ENCODE measurements at regions not wholly inside any gene's neighbourhood (a gene's known extent, or its start where the extent isn't known, plus 50 kb on each side); places are given as distances from the start of the nearest gene placed in this dataset.

DNA sequence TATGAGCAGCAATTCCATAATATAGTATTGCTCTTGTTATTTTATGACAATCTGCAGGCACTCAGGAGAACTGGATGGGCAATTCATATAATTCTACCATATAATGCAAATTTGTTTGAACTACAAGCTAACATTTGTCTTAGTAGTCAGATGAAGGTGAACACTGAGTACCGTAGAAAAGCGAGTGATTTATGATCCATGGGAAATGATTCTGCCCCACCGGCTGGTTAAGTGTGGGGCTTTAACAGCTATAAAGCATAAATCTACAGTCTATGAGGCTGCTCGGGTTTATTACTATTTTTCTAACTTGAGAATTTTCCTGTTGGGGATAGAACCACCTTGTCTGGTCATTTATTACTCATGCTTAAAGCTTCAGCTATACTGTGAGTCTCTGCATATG is 275.5 kb downstream of the PCDH10 start:
- Mint-ChIP-seq H3K36me3 (ENCODE audit: unreplicated experiment) (no peaks in the 10 kb centered on the region), H3K4me3 (ENCODE audit: unreplicated experiment) (no peak overlapping the region), H3K27me3 (ENCODE audit: unreplicated experiment) (no peaks in the 10 kb centered on the region), H3K4me1 (ENCODE audit: unreplicated experiment) (no peaks in the 10 kb centered on the region), H3K27ac (ENCODE audit: unreplicated experiment) (no peak overlapping the region), H3K9me3 (ENCODE audit: unreplicated experiment) (no peaks in the 10 kb centered on the region)
- no peak for DNase-seq (ENCODE audit: extremely low spot score, unreplicated experiment)
- TF ChIP-seq, protein P1, sequence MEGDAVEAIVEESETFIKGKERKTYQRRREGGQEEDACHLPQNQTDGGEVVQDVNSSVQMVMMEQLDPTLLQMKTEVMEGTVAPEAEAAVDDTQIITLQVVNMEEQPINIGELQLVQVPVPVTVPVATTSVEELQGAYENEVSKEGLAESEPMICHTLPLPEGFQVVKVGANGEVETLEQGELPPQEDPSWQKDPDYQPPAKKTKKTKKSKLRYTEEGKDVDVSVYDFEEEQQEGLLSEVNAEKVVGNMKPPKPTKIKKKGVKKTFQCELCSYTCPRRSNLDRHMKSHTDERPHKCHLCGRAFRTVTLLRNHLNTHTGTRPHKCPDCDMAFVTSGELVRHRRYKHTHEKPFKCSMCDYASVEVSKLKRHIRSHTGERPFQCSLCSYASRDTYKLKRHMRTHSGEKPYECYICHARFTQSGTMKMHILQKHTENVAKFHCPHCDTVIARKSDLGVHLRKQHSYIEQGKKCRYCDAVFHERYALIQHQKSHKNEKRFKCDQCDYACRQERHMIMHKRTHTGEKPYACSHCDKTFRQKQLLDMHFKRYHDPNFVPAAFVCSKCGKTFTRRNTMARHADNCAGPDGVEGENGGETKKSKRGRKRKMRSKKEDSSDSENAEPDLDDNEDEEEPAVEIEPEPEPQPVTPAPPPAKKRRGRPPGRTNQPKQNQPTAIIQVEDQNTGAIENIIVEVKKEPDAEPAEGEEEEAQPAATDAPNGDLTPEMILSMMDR (IDR thresholded peaks at IDR 0.05), result no peak

DNA sequence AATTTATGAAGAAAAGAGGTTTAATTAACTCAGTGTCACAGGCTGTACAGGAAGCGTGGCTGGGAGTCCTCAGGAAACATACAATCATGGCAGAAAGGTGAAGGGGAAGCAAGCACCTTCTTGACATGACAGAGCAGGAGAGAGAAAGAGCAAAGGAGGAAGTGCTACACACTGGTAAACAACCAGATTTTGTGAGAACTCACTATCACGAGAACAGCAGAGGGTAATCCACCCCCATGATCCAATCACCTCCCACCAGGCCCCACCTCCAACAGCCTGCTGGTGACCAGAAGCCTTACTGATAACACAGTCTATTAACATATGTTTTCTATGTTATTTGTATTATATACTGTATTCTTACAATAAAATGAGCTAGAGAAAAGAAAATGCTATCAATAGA is 254.8 kb downstream of the PCDH10 start:
- TF ChIP-seq, protein P1 (IDR thresholded peaks at IDR 0.05), result no peak
- Mint-ChIP-seq H3K27me3 (ENCODE audit: unreplicated experiment) (no peaks in the 10 kb centered on the region), H3K27ac (ENCODE audit: unreplicated experiment) (no peak overlapping the region), H3K9me3 (ENCODE audit: unreplicated experiment) (no peaks in the 10 kb centered on the region), H3K4me3 (ENCODE audit: unreplicated experiment) (no peak overlapping the region), H3K36me3 (ENCODE audit: unreplicated experiment) (no peaks in the 10 kb centered on the region), H3K4me1 (ENCODE audit: unreplicated experiment) (no peaks in the 10 kb centered on the region)
- no peak for DNase-seq (ENCODE audit: extremely low spot score, unreplicated experiment)

DNA sequence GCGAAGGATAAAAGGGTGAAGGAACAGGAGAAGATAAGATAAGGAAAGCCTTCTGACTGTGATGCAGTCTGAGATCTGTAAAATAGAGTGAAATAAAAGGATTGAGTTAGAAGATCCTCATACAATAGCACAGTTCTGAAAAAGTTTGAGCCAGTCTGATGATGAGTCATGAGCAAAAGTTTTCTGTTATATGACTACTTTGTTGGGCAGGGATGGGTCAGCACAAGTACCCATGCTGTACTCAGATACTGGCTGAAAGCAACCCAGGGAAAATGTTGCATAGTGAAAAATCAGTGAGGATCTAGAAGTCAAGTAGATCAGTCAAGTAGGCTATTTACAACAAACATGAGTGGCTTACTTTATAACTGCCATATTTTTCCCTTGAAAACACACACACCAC is 253.5 kb downstream of the PCDH10 start:
- no peaks in the 10 kb centered on the region for H3K27me3 Mint-ChIP-seq (ENCODE audit: unreplicated experiment)
- H3K36me3 Mint-ChIP-seq (ENCODE audit: unreplicated experiment), result no peaks in the 10 kb centered on the region
- no peaks in the 10 kb centered on the region for H3K4me1 Mint-ChIP-seq (ENCODE audit: unreplicated experiment)
- H3K27ac Mint-ChIP-seq (ENCODE audit: unreplicated experiment), result no peak overlapping the region
- no peak for DNase-seq (ENCODE audit: extremely low spot score, unreplicated experiment)
- H3K9me3 Mint-ChIP-seq (ENCODE audit: unreplicated experiment), result no peaks in the 10 kb centered on the region
- TF ChIP-seq, protein P1 (IDR thresholded peaks at IDR 0.05), result no peak
- no peak overlapping the region for H3K4me3 Mint-ChIP-seq (ENCODE audit: unreplicated experiment)

DNA sequence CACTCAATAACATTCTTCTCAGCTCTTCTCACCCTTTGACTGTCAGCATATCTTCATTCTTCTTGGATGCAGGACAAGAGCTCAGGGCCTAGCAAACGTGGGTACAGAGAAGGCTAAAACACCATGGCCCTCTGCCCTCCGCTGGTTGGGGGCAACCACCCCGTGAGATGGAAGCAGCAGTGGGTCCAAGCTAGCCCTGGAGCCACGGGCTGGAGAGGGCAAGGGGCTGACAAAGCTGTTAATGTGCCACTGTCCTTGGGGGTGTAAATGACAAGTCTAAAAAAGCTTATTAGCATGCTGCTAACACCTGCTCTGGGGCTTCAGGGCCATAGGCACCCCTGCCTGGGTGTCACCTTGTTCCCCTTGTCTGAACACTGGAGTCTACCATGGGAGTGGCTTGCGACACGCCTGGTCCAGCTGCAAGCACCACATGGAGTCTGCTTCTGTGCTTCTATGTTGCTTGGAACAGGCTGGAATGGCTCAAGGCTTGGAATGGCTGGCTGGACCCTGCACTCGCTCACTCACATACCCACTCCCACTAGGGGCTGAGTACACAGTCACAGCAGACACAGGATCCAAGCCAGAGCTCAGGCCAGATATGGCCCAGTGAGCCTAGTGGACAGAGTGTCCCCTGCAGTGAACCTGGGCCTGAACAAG is 246.0 kb downstream of the PCDH10 start:
- Mint-ChIP-seq H3K9me3 (ENCODE audit: unreplicated experiment) (no peaks in the 10 kb centered on the region), H3K4me1 (ENCODE audit: unreplicated experiment) (peaks cover 1% of the 10 kb centered on the region), H3K4me3 (ENCODE audit: unreplicated experiment) (no peak overlapping the region), H3K36me3 (ENCODE audit: unreplicated experiment) (no peaks in the 10 kb centered on the region), H3K27me3 (ENCODE audit: unreplicated experiment) (peaks cover 1% of the 10 kb centered on the region), H3K27ac (ENCODE audit: unreplicated experiment) (no peak overlapping the region)
- TF ChIP-seq, protein P1 (IDR thresholded peaks at IDR 0.05), result no peak
- no peak for DNase-seq (ENCODE audit: extremely low spot score, unreplicated experiment)

DNA sequence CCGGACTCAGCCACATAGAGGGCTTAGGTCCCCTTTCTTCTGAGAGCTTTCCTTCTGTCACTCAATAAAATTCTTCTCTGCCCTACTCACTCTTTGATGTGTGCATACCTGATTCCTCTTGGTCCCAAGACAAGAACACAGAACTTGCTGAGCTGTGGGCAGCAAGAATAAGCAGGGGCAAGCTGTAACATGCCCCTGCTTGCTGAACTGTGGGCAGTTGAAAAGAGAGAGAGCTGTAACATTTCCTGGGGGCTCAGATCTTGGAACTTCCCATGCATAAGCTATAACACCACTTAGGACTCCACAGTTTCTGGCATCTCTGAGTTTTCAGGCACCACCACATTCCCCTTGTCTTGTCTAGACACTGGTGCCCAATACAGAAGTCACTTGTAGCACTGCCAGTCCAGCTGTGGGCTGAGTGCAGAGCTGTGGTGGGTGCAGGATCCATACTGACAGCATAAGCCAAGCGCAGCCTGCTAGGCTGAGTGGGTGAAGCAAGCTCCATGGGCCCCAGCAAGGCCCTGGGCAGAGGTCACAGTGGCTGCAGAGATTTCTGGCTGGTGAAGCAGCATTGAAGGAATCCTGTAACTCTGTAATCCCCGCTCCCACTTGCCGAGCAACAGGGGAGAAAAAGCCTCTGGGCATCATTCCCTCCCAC is 241.2 kb downstream of the PCDH10 start:
- Mint-ChIP-seq H3K36me3 (ENCODE audit: unreplicated experiment) (no peaks in the 10 kb centered on the region), H3K4me1 (ENCODE audit: unreplicated experiment) (peaks cover 2% of the 10 kb centered on the region), H3K27me3 (ENCODE audit: unreplicated experiment) (peaks cover 1% of the 10 kb centered on the region), H3K4me3 (ENCODE audit: unreplicated experiment) (no peak overlapping the region), H3K27ac (ENCODE audit: unreplicated experiment) (no peak overlapping the region), H3K9me3 (ENCODE audit: unreplicated experiment) (no peaks in the 10 kb centered on the region)
- TF ChIP-seq, protein P1 (IDR thresholded peaks at IDR 0.05), result no peak
- no peak for DNase-seq (ENCODE audit: extremely low spot score, unreplicated experiment)

All from osteocyte (in vitro differentiated cells).